Neuronal stem cell (in vitro differentiated cells): ENCODE measurements at regions not wholly inside any gene's neighbourhood (a gene's known extent, or its start where the extent isn't known, plus 50 kb on each side); places are given as distances from the start of the nearest gene placed in this dataset.

Experiments used
- DNase-seq: peaks from one replicate; pipeline ENCODE4 v3.0.0-alpha.2; 2013; ENCODE audit warnings: low spot score
- H2AFZ ChIP-seq: one replicate; pipeline ENCODE4 v1.6.1; 2013; ENCODE audit warnings: mild to moderate bottlenecking, low read length, inconsistent platforms
- H2AK5ac ChIP-seq: 2 replicates; pipeline ENCODE4 v1.6.1; 2013; ENCODE audit warnings: low read depth, mild to moderate bottlenecking, inconsistent platforms, low read length, moderate library complexity, mixed read lengths
- H2BK120ac ChIP-seq: 2 replicates; pipeline ENCODE4 v1.6.1; 2013; ENCODE audit warnings: low read depth, mild to moderate bottlenecking, inconsistent platforms, low read length, moderate library complexity, mixed read lengths
- H2BK12ac ChIP-seq: one replicate; pipeline ENCODE4 v1.6.1; 2013; ENCODE audit warnings: low read length, inconsistent platforms
- H2BK15ac ChIP-seq: 2 replicates; pipeline ENCODE4 v1.6.1; 2013; ENCODE audit warnings: mild to moderate bottlenecking, low read length, inconsistent platforms, mixed read lengths
- H2BK5ac ChIP-seq: one replicate; pipeline ENCODE4 v1.6.1; 2013; ENCODE audit warnings: inconsistent platforms, mild to moderate bottlenecking, low read length, moderate library complexity
- H3K14ac ChIP-seq: one replicate; pipeline ENCODE4 v1.6.1; 2013; ENCODE audit warnings: low read length, inconsistent platforms
- H3K18ac ChIP-seq: 2 replicates; pipeline ENCODE4 v1.6.1; 2013; ENCODE audit warnings: low read length, inconsistent platforms
- H3K23ac ChIP-seq: 2 replicates; pipeline ENCODE4 v1.6.1; 2013; ENCODE audit warnings: low read depth, mild to moderate bottlenecking, mixed read lengths, low read length, inconsistent platforms; ENCODE audit not compliant: poor library complexity
- H3K27ac ChIP-seq: replicated peaks from 3 replicates; pipeline ENCODE4 v1.5.1; 2013; ENCODE audit warnings: low read length, inconsistent platforms
- H3K27me3 ChIP-seq, 3 experiments: 2 replicates each; pipeline ENCODE4 v1.6.1; 2013; ENCODE audit warnings: low read length in 3 of 3, mild to moderate bottlenecking in 2 of 3, inconsistent platforms in 1 of 3, low read depth in 1 of 3, mixed read lengths in 1 of 3, moderate library complexity in 1 of 3; ENCODE audit not compliant: control insufficient read depth in 3 of 3, insufficient read depth in 3 of 3
- H3K36me3 ChIP-seq, 2 donors: replicated peaks in 1 of 2; 2 replicates each; pipeline ENCODE4 v1.6.1; 2013; ENCODE audit warnings: low read length in 2 of 2; ENCODE audit not compliant: control insufficient read depth in 2 of 2, insufficient read depth in 2 of 2
- H3K4ac ChIP-seq: 2 replicates; pipeline ENCODE4 v1.6.1; 2013; ENCODE audit warnings: inconsistent platforms, mild to moderate bottlenecking, low read length, moderate library complexity
- H3K4me1 ChIP-seq, 2 donors: 1 replicate in 1 of 2; 2 replicates in 1 of 2; pipeline ENCODE4 v1.6.1; 2013; ENCODE audit warnings: low read length in 2 of 2, low read depth in 1 of 2; ENCODE audit not compliant: control insufficient read depth in 2 of 2, insufficient read depth in 1 of 2
- H3K4me2 ChIP-seq: one replicate; pipeline ENCODE4 v1.6.1; 2013; ENCODE audit warnings: mild to moderate bottlenecking, low read length, inconsistent platforms; ENCODE audit not compliant: insufficient read depth, poor library complexity, severe bottlenecking
- H3K4me3 ChIP-seq, 2 donors: 2 replicates each; pipeline ENCODE4 v1.5.1; 2013; ENCODE audit warnings: low read length in 2 of 2, mild to moderate bottlenecking in 2 of 2, inconsistent platforms in 1 of 2, moderate library complexity in 1 of 2
- H3K79me1 ChIP-seq: one replicate; pipeline ENCODE4 v1.6.1; 2013; ENCODE audit warnings: low read depth, mild to moderate bottlenecking, inconsistent platforms, low read length, moderate library complexity
- H3K9ac ChIP-seq: one replicate; pipeline ENCODE4 v1.6.1; 2013; ENCODE audit warnings: mild to moderate bottlenecking, low read depth, low read length, inconsistent platforms; ENCODE audit not compliant: poor library complexity
- H3K9me3 ChIP-seq, 2 donors: replicated peaks in 1 of 2; 2 replicates each; pipeline versions ENCODE3 to v1.6.1; 2013; ENCODE audit warnings: low read length in 2 of 2, mild to moderate bottlenecking in 2 of 2, inconsistent platforms in 1 of 2, low read depth in 1 of 2, mixed read lengths in 1 of 2, moderate library complexity in 1 of 2; ENCODE audit not compliant: control insufficient read depth in 2 of 2, insufficient read depth in 1 of 2
- H4K8ac ChIP-seq: one replicate; pipeline ENCODE4 v1.6.1; 2013; ENCODE audit warnings: low read depth, mild to moderate bottlenecking, inconsistent platforms, low read length, moderate library complexity
- H4K91ac ChIP-seq: one replicate; pipeline ENCODE4 v1.6.1; 2013; ENCODE audit warnings: low read length, low read depth, mild to moderate bottlenecking, inconsistent platforms; ENCODE audit not compliant: poor library complexity
- WGBS, 2 donors: extraction: QIAGEN DNeasy Blood & Tissue Kit; methylation state at CpG; one replicate each; pipeline ENCODE4 v1.1.7; 2013; ENCODE audit warnings: missing lambda C conversion rate in 2 of 2, mixed read lengths in 1 of 2; ENCODE audit not compliant: insufficient read length in 2 of 2, insufficient replicate concordance in 1 of 2; ENCODE audit errors: extremely low coverage in 2 of 2; 5-methylcytosine and 5-hydroxymethylcytosine counted together

DNA sequence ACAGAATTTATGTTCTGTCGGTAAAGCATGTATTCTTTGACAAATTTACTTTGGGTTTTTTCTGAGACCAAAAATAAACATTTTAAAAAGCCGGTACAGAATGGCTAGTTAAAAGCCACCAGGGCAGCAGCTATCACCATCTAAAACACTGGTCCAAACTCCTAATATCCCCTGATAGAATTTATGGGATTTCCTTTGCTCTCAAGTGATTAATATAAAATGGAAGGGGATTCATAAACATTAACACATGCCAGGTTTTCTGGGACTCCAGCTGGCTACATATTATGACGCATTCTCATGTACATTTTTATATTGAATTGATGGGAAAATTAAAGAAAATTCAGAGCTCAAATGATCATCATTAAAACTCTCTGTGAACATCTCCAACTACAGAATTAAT lies 640.8 kb downstream of the C12orf50 start:
- Histone ChIP-seq H3K4ac (no peak overlapping the region), H3K36me3 (no peaks in the 10 kb centered on the region), H3K27ac (no peak overlapping the region), H2BK12ac (no peak overlapping the region), H2AFZ (no peak overlapping the region), H3K4me3 (no peak overlapping the region), H3K79me1 (no peaks in the 10 kb centered on the region), H2AK5ac (no peak overlapping the region), H3K4me1 (no peaks in the 10 kb centered on the region), H2BK120ac (no peak overlapping the region), H3K14ac (no peak overlapping the region), H3K23ac (no peak overlapping the region), H3K4me2 (no peak overlapping the region), H3K18ac (no peak overlapping the region), H3K9ac (no peak overlapping the region), H4K8ac (no peak overlapping the region), H3K9me3 (no peaks in the 10 kb centered on the region), H3K27me3 (no peaks in the 10 kb centered on the region), H2BK5ac (no peak overlapping the region), H2BK15ac (no peak overlapping the region), H4K91ac (no peak overlapping the region)
- no CpG with 5 or more reads among the region's 3 CpGs for WGBS, 2 donors
- no peak for DNase-seq

DNA sequence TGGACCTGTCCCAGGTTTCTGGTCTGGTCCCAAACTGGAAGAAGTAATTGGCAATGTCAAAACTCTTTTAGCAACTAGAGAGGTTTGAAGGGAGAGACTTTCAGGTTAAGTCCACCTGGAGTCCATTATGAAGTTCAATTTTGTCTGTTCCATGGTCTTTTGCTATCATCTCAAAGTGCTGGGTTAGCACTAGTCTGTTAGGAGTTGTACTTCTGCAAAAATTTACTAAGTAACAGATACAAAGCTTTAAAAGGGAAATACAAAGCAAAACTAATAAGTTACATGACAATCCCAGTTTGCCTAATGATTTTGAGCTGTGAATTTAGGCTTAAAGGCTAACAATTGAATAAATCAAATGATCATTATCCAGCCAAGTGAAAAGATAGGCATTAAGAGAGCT lies 643.9 kb downstream of the C12orf50 start:
- Histone ChIP-seq H2BK5ac (no peak overlapping the region), H3K4ac (no peak overlapping the region), H2AK5ac (no peak overlapping the region), H3K4me3 (no peak overlapping the region), H3K4me1 (no peaks in the 10 kb centered on the region), H3K36me3 (no peaks in the 10 kb centered on the region), H4K8ac (no peak overlapping the region), H3K27ac (no peak overlapping the region), H2AFZ (no peak overlapping the region), H3K27me3 (no peaks in the 10 kb centered on the region), H4K91ac (no peak overlapping the region), H3K18ac (no peak overlapping the region), H2BK12ac (no peak overlapping the region), H2BK120ac (no peak overlapping the region), H3K9ac (no peak overlapping the region), H3K79me1 (no peaks in the 10 kb centered on the region), H3K23ac (no peak overlapping the region), H3K4me2 (no peak overlapping the region), H3K9me3 (no peaks in the 10 kb centered on the region), H3K14ac (no peak overlapping the region), H2BK15ac (no peak overlapping the region)
- no peak for DNase-seq

DNA sequence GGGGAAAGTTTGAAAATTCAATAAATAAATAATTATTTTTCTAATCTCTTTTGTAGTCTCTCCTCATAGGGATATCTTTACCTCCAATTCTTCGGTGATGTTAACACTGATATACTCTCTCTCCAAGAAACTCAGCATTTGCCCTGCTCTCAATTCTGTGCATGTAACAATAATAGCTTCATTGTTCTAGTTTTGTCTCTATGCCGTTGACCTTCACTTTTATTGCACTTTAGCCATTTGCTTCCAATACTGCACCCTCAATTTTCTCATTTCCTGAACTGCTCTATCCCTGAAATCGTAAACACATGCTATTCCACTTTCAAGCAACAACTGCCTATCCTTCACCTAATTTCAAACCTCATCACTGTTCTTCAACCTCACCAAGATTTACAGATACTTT lies 645.0 kb downstream of the C12orf50 start:
- Histone ChIP-seq H3K9ac (no peak overlapping the region), H3K4me3 (no peak overlapping the region), H3K27me3 (no peaks in the 10 kb centered on the region), H2AK5ac (no peak overlapping the region), H3K18ac (no peak overlapping the region), H4K91ac (no peak overlapping the region), H3K27ac (no peak overlapping the region), H2BK15ac (no peak overlapping the region), H3K79me1 (no peaks in the 10 kb centered on the region), H2BK12ac (no peak overlapping the region), H3K14ac (no peak overlapping the region), H2BK5ac (no peak overlapping the region), H2BK120ac (no peak overlapping the region), H3K9me3 (no peaks in the 10 kb centered on the region), H3K23ac (no peak overlapping the region), H4K8ac (no peak overlapping the region), H3K4ac (no peak overlapping the region), H3K4me2 (no peak overlapping the region), H2AFZ (no peak overlapping the region), H3K36me3 (no peaks in the 10 kb centered on the region), H3K4me1 (no peaks in the 10 kb centered on the region)
- WGBS, 2 donors = no CpG with 5 or more reads among the region's 3 CpGs
- DNase-seq = no peak

DNA sequence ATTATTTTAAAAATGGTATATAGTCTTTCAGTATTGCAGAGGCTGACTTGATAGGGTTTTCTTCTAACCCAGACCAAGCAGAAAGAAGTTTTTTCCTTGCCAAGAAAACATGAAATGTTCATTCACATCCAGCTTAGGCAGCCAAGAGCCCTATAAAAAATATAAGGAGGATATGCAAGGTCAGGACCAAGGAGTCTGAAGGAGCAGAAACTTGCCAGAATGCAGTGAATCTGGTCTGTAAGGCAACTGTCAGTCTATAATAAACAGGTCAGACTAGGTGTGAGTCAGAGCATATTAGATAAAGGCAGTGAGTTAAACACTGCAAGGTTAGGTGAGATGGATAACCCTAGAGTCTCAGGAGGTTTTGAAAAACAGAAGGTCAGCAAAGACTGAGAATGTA lies 645.5 kb downstream of the C12orf50 start:
- H2BK15ac ChIP-seq = no peak overlapping the region
- no peaks in the 10 kb centered on the region for H3K27me3 ChIP-seq
- no peak overlapping the region for H2BK5ac ChIP-seq
- no peak overlapping the region for H3K27ac ChIP-seq
- no peak overlapping the region for H3K4me3 ChIP-seq
- no peak overlapping the region for H3K14ac ChIP-seq
- no peaks in the 10 kb centered on the region for H3K9me3 ChIP-seq
- no peak overlapping the region for H3K4ac ChIP-seq
- no peaks in the 10 kb centered on the region for H3K36me3 ChIP-seq
- no peak overlapping the region for H2BK120ac ChIP-seq
- H4K8ac ChIP-seq = no peak overlapping the region
- no peak overlapping the region for H4K91ac ChIP-seq
- H3K79me1 ChIP-seq = no peaks in the 10 kb centered on the region
- no peak overlapping the region for H3K9ac ChIP-seq
- DNase-seq = no peak
- no peak overlapping the region for H3K23ac ChIP-seq
- H3K18ac ChIP-seq = no peak overlapping the region
- H2AK5ac ChIP-seq = no peak overlapping the region
- H3K4me1 ChIP-seq = no peaks in the 10 kb centered on the region
- H2AFZ ChIP-seq = no peak overlapping the region
- no peak overlapping the region for H2BK12ac ChIP-seq
- no peak overlapping the region for H3K4me2 ChIP-seq
